SU-DHL-6 (cell line): ENCODE measurements at regions not wholly inside any gene's neighbourhood (a gene's known extent, or its start where the extent isn't known, plus 50 kb on each side); places are given as distances from the start of the nearest gene placed in this dataset.

Experiments used
- H2AFZ ChIP-seq: fragments of 200-600 bp; sonication (generic); 2 replicates; pipeline ENCODE4 v1.6.1; 2014; ENCODE audit warnings: low read depth, mild to moderate bottlenecking, moderate library complexity, mixed read lengths, antibody characterized with exemption, low read length; ENCODE audit not compliant: severe bottlenecking
- H3F3A ChIP-seq: fragments of 200-600 bp; shearing (Covaris generic); 2 replicates; pipeline ENCODE4 v1.6.0; 2016; ENCODE audit warnings: antibody characterized with exemption, mild to moderate bottlenecking; ENCODE audit not compliant: insufficient read depth
- H3K27ac ChIP-seq: fragments of 200-600 bp; sonication (generic); 2 replicates; pipeline ENCODE4 v1.5.1; 2016; ENCODE audit warnings: low read depth, mild to moderate bottlenecking, low read length, moderate library complexity, mixed read lengths
- H3K27me3 ChIP-seq: fragments of 200-600 bp; sonication (generic), shearing (Covaris generic); 2 replicates; pipeline ENCODE4 v1.6.0; 2014; ENCODE audit warnings: mild to moderate bottlenecking, low read length
- H3K36me3 ChIP-seq: fragments of 200-600 bp; sonication (generic); 2 replicates; pipeline ENCODE4 v1.6.1; 2014; ENCODE audit warnings: mild to moderate bottlenecking, low read length, mixed read lengths
- H3K4me2 ChIP-seq: fragments of 300-600, 200-600 bp; shearing (Covaris generic), sonication (generic); 2 replicates; pipeline ENCODE4 v1.6.0; 2014; ENCODE audit warnings: low read length, low read depth, mild to moderate bottlenecking; ENCODE audit not compliant: poor library complexity, severe bottlenecking
- H3K4me3 ChIP-seq: fragments of 200-600 bp; sonication (generic); 2 replicates; pipeline ENCODE4 v1.5.1; 2014; ENCODE audit warnings: antibody characterized with exemption, low read length, mild to moderate bottlenecking, mixed read lengths; ENCODE audit not compliant: insufficient read depth, poor library complexity, severe bottlenecking
- H3K79me2 ChIP-seq: fragments of 200-600 bp; sonication (generic); 2 replicates; pipeline ENCODE4 v1.6.1; 2014; ENCODE audit warnings: mild to moderate bottlenecking, low read length, moderate library complexity; ENCODE audit not compliant: insufficient read depth
- H3K9ac ChIP-seq: fragments of 200-600 bp; sonication (generic); 2 replicates; pipeline ENCODE4 v1.7.0; 2014; ENCODE audit warnings: mild to moderate bottlenecking, low read length
- H3K9me2 ChIP-seq: fragments of 200-600 bp; sonication (generic); replicated peaks from 2 replicates; pipeline ENCODE4 v1.6.1; 2014; ENCODE audit warnings: low read length; ENCODE audit not compliant: insufficient read depth
- H3K9me3 ChIP-seq: fragments of 200-600 bp; sonication (generic); 2 replicates; pipeline ENCODE4 v1.6.1; 2014; ENCODE audit warnings: low read length, mixed read lengths; ENCODE audit not compliant: insufficient read depth
- H4K20me1 ChIP-seq: fragments of 200-600 bp; sonication (generic); 2 replicates; pipeline ENCODE4 v1.6.1; 2014; ENCODE audit warnings: low read depth, mild to moderate bottlenecking, antibody characterized with exemption, low read length, moderate library complexity, mixed read lengths
- EZH2phosphoT487 ChIP-seq: fragments of 200-600 bp; sonication (generic), shearing (Covaris generic); conservative IDR thresholded peaks from 2 replicates; pipeline ENCODE4 v1.6.1; 2018; ENCODE audit warnings: mild to moderate bottlenecking, antibody characterized with exemption, low read length, moderate library complexity, mixed read lengths
- TF ChIP-seq, protein P1 (sequence below): fragments of 200-600 bp; sonication (generic); IDR thresholded peaks from one replicate; pipeline ENCODE4 v1.5.1; 2017; ENCODE audit warnings: antibody characterized with exemption, mild to moderate bottlenecking, low read length, moderate library complexity; ENCODE audit not compliant: insufficient read depth, poor library complexity, severe bottlenecking

DNA sequence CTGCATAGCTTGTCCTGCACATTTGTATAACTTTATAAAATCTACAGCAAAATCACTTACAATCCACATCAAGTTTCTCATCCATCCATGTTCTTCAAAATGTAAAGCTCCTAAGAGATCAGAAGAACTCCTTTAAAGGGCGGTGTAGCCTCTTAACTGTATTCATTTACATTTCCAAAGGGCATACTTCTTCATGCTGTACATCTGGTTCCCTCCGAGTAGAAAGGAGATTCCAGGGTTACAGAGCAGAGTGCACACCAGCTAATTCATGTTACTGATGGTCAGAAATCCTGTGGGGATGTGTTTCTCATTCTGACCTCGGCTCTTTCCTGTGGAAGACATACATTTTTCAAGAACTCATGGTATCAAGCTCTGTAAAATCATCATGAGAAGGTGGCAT, 231.8 kb downstream of the ARAP2 start:
- no peaks in the 10 kb centered on the region for H3K36me3 ChIP-seq
- H3K9me3 ChIP-seq: no peaks in the 10 kb centered on the region; the same call in 1 of the 2 replicates
- H3K9me2 ChIP-seq: no peaks in the 10 kb centered on the region
- no peak overlapping the region for H3K9ac ChIP-seq
- H3K4me2 ChIP-seq: no peak overlapping the region
- no peaks in the 10 kb centered on the region for H3K79me2 ChIP-seq
- no peak overlapping the region for H3K27ac ChIP-seq
- H2AFZ ChIP-seq: no peak overlapping the region
- TF ChIP-seq EZH2phosphoT487: no peak
- TF ChIP-seq, protein P1, sequence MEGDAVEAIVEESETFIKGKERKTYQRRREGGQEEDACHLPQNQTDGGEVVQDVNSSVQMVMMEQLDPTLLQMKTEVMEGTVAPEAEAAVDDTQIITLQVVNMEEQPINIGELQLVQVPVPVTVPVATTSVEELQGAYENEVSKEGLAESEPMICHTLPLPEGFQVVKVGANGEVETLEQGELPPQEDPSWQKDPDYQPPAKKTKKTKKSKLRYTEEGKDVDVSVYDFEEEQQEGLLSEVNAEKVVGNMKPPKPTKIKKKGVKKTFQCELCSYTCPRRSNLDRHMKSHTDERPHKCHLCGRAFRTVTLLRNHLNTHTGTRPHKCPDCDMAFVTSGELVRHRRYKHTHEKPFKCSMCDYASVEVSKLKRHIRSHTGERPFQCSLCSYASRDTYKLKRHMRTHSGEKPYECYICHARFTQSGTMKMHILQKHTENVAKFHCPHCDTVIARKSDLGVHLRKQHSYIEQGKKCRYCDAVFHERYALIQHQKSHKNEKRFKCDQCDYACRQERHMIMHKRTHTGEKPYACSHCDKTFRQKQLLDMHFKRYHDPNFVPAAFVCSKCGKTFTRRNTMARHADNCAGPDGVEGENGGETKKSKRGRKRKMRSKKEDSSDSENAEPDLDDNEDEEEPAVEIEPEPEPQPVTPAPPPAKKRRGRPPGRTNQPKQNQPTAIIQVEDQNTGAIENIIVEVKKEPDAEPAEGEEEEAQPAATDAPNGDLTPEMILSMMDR: no peak
- no peaks in the 10 kb centered on the region for H3K27me3 ChIP-seq
- H3K4me3 ChIP-seq: no peak overlapping the region
- H3F3A ChIP-seq: no peaks in the 10 kb centered on the region
- H4K20me1 ChIP-seq: no peaks in the 10 kb centered on the region

DNA sequence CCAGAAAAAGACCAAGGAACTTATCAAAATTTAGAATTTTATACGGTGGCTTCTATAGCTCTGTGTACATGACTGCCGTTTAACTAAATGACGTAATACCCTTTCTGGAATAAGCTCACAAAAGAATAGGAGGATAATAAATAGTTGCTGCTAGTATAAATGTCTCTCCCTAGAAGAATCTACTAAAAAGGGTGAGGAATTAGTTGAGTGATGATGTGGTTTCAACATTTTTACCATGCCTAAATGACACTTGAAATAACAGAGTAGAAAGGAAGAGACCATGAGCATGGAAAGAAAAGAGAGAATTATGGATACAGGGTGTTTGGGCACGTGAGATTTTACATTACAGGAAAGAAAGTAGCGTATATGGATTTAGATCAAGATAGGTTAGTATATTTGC, 231.1 kb downstream of the ARAP2 start:
- H3K36me3 ChIP-seq: no peaks in the 10 kb centered on the region
- H3F3A ChIP-seq: no peaks in the 10 kb centered on the region
- no peaks in the 10 kb centered on the region for H3K79me2 ChIP-seq
- no peak for TF ChIP-seq EZH2phosphoT487
- TF ChIP-seq, protein P1: no peak
- no peaks in the 10 kb centered on the region for H3K27me3 ChIP-seq
- H3K9me2 ChIP-seq: no peaks in the 10 kb centered on the region
- H3K4me3 ChIP-seq: no peak overlapping the region
- no peaks in the 10 kb centered on the region for H4K20me1 ChIP-seq
- no peak overlapping the region for H3K27ac ChIP-seq
- H3K9ac ChIP-seq: no peak overlapping the region
- no peak overlapping the region for H3K4me2 ChIP-seq
- H2AFZ ChIP-seq: no peak overlapping the region
- H3K9me3 ChIP-seq: no peaks in the 10 kb centered on the region; the same call in 1 of the 2 replicates
